ENCODE measurements at regions not wholly inside any gene's neighbourhood (a gene's known extent, or its start where the extent isn't known, plus 50 kb on each side); places are given as distances from the start of the nearest gene placed in this dataset.

GRCh38 chr1:82462366-82462765 lies 661.6 kb downstream of the ADGRL2 start:
- TF ChIP-seq, protein P1, sequence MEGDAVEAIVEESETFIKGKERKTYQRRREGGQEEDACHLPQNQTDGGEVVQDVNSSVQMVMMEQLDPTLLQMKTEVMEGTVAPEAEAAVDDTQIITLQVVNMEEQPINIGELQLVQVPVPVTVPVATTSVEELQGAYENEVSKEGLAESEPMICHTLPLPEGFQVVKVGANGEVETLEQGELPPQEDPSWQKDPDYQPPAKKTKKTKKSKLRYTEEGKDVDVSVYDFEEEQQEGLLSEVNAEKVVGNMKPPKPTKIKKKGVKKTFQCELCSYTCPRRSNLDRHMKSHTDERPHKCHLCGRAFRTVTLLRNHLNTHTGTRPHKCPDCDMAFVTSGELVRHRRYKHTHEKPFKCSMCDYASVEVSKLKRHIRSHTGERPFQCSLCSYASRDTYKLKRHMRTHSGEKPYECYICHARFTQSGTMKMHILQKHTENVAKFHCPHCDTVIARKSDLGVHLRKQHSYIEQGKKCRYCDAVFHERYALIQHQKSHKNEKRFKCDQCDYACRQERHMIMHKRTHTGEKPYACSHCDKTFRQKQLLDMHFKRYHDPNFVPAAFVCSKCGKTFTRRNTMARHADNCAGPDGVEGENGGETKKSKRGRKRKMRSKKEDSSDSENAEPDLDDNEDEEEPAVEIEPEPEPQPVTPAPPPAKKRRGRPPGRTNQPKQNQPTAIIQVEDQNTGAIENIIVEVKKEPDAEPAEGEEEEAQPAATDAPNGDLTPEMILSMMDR (IDR thresholded peaks at IDR 0.05): no peak
- TF ChIP-seq POLR2AphosphoS5 (IDR thresholded peaks at IDR 0.05): no peak
- no peak for TF ChIP-seq EP300 (IDR thresholded peaks at IDR 0.05; ENCODE audit: low read depth)
